ENCODE measurements at regions not wholly inside any gene's neighbourhood (a gene's known extent, or its start where the extent isn't known, plus 50 kb on each side); places are given as distances from the start of the nearest gene placed in this dataset.

DNA sequence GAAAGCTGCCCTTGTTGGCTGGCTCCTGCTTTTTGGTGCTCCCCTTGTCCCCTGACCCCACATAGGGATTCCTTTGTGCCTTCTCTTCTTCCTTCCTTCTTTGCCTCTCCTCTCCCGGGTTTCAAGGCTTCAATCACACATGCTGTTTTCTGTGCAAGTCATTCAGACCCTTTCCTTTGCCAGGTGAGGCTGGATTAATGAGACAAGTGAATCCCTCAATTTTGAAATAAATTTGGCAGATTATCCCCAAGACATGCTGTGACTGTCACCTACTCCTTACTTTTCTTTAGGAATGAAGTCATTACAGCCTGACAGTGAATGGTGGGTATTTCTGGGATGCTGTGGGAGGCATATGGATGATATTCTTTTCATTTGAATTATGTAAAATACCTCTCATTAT lies 259.0 kb upstream of the RGMA start:
- TF ChIP-seq, protein P1, sequence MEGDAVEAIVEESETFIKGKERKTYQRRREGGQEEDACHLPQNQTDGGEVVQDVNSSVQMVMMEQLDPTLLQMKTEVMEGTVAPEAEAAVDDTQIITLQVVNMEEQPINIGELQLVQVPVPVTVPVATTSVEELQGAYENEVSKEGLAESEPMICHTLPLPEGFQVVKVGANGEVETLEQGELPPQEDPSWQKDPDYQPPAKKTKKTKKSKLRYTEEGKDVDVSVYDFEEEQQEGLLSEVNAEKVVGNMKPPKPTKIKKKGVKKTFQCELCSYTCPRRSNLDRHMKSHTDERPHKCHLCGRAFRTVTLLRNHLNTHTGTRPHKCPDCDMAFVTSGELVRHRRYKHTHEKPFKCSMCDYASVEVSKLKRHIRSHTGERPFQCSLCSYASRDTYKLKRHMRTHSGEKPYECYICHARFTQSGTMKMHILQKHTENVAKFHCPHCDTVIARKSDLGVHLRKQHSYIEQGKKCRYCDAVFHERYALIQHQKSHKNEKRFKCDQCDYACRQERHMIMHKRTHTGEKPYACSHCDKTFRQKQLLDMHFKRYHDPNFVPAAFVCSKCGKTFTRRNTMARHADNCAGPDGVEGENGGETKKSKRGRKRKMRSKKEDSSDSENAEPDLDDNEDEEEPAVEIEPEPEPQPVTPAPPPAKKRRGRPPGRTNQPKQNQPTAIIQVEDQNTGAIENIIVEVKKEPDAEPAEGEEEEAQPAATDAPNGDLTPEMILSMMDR (IDR thresholded peaks at IDR 0.05): no peak
- TF ChIP-seq POLR2A (IDR thresholded peaks at IDR 0.05): no peak
